Muscle layer of duodenum (tissue), 2 donors: ENCODE measurements at regions not wholly inside any gene's neighbourhood (a gene's known extent, or its start where the extent isn't known, plus 50 kb on each side); places are given as distances from the start of the nearest gene placed in this dataset.
"Not testable (repeated sequence)": the region's sequence is repeated elsewhere in the genome, so short reads cannot be mapped to it uniquely, and the experiment has no call there.

Source experiments
- H3K27ac ChIP-seq: one replicate; pipeline ENCODE4 v1.7.0; 2013; ENCODE audit warnings: mild to moderate bottlenecking, low read length
- H3K27me3 ChIP-seq: one replicate; pipeline ENCODE4 v1.7.0; 2013; ENCODE audit warnings: low read depth, mild to moderate bottlenecking, control low read depth, low read length
- H3K36me3 ChIP-seq, 2 donors: one replicate each; pipeline ENCODE4 v1.7.0; 2013; ENCODE audit warnings: low read length in 2 of 2, control low read depth in 1 of 2, mild to moderate bottlenecking in 1 of 2; ENCODE audit not compliant: insufficient read depth in 2 of 2, control insufficient read depth in 1 of 2
- H3K4me1 ChIP-seq, 2 donors: one replicate each; pipeline ENCODE4 v1.7.0; 2013; ENCODE audit warnings: low read length in 2 of 2, mild to moderate bottlenecking in 2 of 2, control low read depth in 1 of 2, moderate library complexity in 1 of 2; ENCODE audit not compliant: insufficient read depth in 2 of 2, control insufficient read depth in 1 of 2
- H3K4me3 ChIP-seq, 2 donors: one replicate each; pipeline ENCODE4 v1.7.0; 2013; ENCODE audit warnings: low read length in 2 of 2, low read depth in 1 of 2, mild to moderate bottlenecking in 1 of 2
- H3K9me3 ChIP-seq, 2 donors: one replicate each; pipeline ENCODE4 v1.7.0; 2013; ENCODE audit warnings: low read length in 2 of 2, control low read depth in 1 of 2, mild to moderate bottlenecking in 1 of 2; ENCODE audit not compliant: control insufficient read depth in 1 of 2
- donor health status: healthy.

DNA sequence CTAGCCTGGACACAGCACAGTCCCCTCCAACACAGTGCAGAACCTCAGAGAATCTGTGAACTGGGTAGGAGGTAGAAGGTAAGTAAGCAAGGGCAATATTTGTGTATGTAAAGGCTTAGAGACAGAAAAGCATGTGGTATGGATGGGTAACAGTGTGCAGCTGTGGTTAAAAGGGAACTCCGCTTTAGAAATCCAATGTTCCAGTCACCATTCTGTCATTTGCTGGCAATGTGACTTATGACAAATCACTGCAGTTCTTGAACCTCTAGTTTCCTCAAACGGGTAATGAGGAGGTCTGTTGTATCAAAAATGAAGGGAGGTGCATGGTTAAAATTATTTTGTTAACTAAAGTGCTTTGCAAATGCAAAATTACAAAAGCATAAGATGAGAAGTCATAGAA, 125.5 kb upstream of the IFNE start:
- H3K36me3 ChIP-seq, result no peaks in the 10 kb centered on the region
- H3K9me3 ChIP-seq, result peaks cover 0 to 4% of the 10 kb centered on the region in 2 donors
- H3K4me3 ChIP-seq, result no peak overlapping the region
- H3K27me3 ChIP-seq, result peaks cover 3% of the 10 kb centered on the region
- no peaks in the 10 kb centered on the region for H3K4me1 ChIP-seq
- H3K27ac ChIP-seq, result no peak overlapping the region

DNA sequence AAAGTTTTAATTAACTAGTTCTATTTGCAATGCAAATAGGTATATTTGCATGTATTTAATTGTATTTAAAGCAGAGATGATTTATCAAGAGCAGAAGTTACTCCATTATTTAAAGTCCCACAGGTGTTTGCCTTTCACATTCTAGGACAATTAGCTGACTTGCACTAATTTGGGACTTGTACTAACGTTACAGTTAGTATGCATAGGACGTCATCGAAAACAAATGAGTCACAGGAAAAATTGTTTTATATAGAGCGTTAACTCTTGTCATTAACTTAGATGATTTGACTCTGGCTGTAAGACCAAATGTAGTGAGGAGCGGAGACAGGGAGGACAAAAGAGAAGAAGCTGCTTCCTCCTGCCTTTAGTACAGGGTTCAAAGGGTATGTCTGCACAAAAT, 126.1 kb upstream of the IFNE start:
- H3K27me3 ChIP-seq, result peaks cover 3% of the 10 kb centered on the region
- H3K27ac ChIP-seq, result no peak overlapping the region

DNA sequence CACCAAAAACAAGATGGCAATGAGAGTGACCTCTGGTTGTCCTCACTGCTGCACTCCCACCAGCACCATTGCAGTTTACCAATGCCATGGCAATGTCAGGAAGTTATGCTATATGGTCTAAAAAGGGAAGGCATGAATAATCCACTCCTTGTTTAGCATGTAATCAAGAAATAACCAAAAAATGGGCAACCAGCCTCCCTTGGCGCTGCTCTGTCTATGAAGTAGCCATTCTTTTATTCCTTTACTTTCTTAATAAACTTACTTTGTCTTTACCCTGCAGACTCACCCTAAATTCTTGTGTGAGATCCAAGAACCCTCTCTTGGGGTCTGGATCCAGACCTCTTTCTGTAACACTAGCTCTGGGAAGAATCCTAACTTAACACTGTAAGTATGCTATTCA, 127.4 kb upstream of the IFNE start:
- peaks cover 3% of the 10 kb centered on the region for H3K27me3 ChIP-seq
- peaks cover 0 to 4% of the 10 kb centered on the region in 2 donors for H3K9me3 ChIP-seq
- H3K4me1 ChIP-seq, result no peaks in the 10 kb centered on the region
- no peak overlapping the region for H3K4me3 ChIP-seq
- no peak overlapping the region for H3K27ac ChIP-seq
- H3K36me3 ChIP-seq, result no peaks in the 10 kb centered on the region

More for the DNA sequence above, 126.1 kb upstream of the IFNE start:
- Histone ChIP-seq H3K36me3 (no peaks in the 10 kb centered on the region), H3K4me1 (no peaks in the 10 kb centered on the region), H3K9me3 (peaks cover 0 to 4% of the 10 kb centered on the region in 2 donors), H3K4me3 (no peak overlapping the region)

DNA sequence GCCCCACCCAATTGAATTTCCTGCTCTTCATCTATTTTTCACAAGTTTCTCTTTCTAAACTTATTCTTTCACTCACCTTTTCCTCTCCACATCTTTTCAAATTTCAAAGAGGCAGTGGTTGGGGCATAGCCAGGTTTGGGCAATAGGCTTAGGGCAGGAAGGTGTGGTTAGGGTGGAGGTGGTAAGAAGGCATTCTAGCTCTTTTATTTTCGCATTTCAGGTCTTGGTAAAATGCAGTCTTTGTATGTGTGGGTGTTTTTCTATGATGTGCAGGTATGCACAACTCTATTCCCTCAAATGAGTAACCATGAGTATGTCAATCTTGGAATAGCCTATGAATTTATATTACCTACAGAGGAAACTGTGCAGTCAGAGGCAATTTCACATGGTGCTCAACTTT, 129.8 kb upstream of the IFNE start:
- Histone ChIP-seq H3K36me3 (no peaks in the 10 kb centered on the region), H3K27ac (no peak overlapping the region), H3K4me3 (no peak overlapping the region), H3K27me3 (peaks cover 3% of the 10 kb centered on the region), H3K9me3 (peaks cover 0 to 4% of the 10 kb centered on the region in 2 donors), H3K4me1 (no peaks in the 10 kb centered on the region)

DNA sequence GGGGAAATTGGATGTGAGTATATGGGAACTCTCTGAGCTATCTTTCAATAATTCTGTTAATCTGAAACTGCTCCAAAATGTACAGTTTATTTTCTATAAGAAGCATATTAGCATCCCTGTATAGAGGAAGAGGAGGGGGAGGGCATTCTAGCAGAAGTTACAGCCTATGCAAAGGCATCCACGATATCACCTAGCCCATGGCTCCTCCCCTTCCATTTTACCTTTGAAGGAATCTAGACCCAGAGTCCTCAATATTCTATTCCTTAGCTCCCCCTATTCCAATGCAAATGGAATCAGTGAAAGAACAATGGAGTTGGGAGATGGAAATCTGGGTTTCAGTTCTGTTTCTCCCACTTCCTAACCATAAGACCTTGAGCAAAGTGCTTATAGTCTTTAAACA, 132.9 kb upstream of the IFNE start:
- Histone ChIP-seq H3K4me1 (no peaks in the 10 kb centered on the region), H3K27me3 (no peaks in the 10 kb centered on the region)

DNA sequence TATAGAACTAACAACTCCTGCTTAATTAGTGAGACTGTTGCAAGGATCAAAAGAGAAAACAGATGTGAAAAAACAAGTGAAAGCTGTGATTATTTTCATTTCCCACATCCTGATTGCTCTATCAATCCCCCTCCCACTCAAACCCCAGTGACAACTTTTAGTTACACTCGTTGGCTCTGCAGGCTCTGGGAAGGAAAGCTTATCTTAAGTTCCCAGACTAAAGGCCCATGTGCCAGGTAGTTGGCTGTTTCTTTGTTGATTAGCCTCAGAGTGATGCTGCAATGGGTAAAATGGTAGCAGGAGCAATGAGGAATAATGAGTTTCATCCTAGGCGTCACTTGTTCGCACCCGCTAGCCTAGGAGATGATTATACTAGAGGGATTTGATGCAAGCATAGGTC, 133.3 kb upstream of the IFNE start:
- H3K4me3 ChIP-seq, result no peak overlapping the region
- H3K9me3 ChIP-seq, result peaks cover 0 to 4% of the 10 kb centered on the region in 2 donors
- H3K27ac ChIP-seq, result no peak overlapping the region
- no peaks in the 10 kb centered on the region for H3K27me3 ChIP-seq
- H3K36me3 ChIP-seq, result no peaks in the 10 kb centered on the region
- H3K4me1 ChIP-seq, result no peaks in the 10 kb centered on the region

More for the DNA sequence above, 132.9 kb upstream of the IFNE start:
- no peak overlapping the region for H3K4me3 ChIP-seq
- no peak overlapping the region for H3K27ac ChIP-seq
- no peaks in the 10 kb centered on the region for H3K36me3 ChIP-seq
- H3K9me3 ChIP-seq, result peaks cover 0 to 4% of the 10 kb centered on the region in 2 donors

DNA sequence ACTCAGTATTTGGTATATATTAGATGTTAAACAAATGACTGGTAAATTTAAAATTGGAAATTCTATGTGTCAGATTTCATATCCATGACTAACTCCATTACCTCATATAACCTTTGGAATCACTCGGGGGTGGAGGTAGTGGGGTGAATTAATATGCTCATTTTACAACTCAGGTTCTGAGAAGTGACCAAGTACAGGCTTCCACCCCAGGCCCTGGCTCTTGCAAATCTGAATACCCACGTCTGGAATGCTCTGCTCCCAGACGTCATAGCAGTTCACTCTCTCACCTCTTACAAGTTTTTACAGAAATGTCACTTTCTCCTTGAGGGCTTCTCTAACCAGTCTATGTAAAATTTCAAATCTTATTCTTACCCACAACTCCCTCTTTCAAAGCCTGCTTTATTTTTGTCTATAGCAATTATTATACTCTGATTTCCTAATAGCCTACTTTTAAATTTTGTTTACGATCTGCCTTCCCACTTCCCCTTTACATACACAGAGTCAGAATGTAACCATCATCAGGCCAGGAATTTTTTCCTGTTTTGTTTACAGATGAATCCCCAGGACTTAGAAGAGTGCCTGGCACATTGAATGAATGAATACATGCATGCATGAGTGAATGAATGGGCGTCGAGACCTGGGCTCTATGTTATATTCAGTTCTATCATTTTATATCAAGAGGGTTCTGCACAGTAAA, 134.1 kb upstream of the IFNE start:
- Histone ChIP-seq H3K4me1 (no peaks in the 10 kb centered on the region), H3K9me3 (peaks cover 0 to 4% of the 10 kb centered on the region in 2 donors), H3K36me3 (no peaks in the 10 kb centered on the region), H3K27me3 (no peaks in the 10 kb centered on the region), H3K27ac (no peak overlapping the region), H3K4me3 (no peak overlapping the region)

DNA sequence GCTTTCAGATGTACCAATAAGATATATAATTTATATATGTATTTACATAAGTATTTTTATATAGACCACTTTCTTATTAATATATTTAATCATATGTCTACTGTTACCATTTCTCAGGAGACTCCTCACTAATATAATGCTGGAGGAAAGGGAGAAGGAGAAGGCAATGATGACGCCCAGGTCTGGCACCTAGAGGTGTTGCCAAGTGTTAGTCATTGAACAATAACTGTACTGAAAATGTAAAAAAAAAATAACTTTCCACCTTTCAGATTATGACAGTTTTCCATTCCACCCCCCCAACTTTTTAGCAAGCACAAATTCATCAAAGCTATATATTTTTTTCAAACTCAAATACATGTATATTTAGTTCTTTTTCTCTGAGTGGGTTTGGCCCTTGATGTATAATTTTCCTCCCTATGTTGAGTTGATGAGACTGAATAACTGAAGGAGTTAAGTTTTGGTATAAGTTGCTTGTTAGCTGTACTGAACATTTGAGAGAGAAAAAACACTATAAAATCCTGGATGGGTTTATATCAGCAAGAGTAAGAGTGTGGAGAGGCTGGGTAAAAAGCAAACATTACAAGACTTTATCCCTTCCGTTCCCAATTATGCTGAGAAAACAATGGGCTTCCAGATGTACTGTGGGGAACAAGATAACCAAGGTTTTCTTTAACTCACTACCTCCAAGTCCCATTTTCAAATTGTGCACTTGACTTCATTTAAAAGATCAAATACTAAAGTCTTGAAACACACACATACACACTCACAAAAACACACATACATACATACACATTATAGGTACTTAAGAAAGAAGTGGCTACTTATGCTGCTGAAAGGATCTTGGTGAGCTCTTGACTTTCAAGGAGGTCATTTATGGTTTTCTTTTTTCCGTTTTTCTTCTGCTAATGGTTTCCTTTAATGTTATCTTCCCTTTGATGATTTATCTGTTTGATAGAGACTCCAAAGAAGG, 142.8 kb upstream of the IFNE start:
- H3K27me3 ChIP-seq, result no peaks in the 10 kb centered on the region
- H3K4me3 ChIP-seq, result no peak overlapping the region
- peaks cover 0 to 10% of the 10 kb centered on the region in 2 donors for H3K9me3 ChIP-seq
- no peak overlapping the region for H3K27ac ChIP-seq
- no peaks in the 10 kb centered on the region for H3K4me1 ChIP-seq
- no peaks in the 10 kb centered on the region for H3K36me3 ChIP-seq

DNA sequence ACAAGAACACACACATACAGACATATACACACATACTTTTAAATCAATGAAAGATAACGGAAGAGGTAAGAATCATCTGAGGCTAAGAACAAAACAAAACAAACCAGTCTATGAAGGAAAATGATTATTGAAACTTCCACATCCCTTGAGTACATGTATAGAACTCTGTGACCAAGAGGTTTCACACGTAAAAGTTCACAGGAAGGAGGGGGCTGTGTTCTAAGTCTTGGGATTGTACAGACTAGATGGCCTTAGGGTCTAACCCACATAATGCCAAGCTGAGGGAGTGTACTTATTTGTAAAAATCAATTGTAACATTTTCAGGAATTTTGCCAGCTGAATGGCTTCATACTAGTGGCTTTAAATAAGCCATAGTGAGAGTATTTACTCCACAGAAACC, 144.4 kb upstream of the IFNE start:
- Histone ChIP-seq H3K36me3 (no peaks in the 10 kb centered on the region), H3K4me1 (no peaks in the 10 kb centered on the region), H3K27ac (no peak overlapping the region), H3K4me3 (no peak overlapping the region), H3K9me3 (peaks cover 0 to 10% of the 10 kb centered on the region in 2 donors), H3K27me3 (no peaks in the 10 kb centered on the region)

DNA sequence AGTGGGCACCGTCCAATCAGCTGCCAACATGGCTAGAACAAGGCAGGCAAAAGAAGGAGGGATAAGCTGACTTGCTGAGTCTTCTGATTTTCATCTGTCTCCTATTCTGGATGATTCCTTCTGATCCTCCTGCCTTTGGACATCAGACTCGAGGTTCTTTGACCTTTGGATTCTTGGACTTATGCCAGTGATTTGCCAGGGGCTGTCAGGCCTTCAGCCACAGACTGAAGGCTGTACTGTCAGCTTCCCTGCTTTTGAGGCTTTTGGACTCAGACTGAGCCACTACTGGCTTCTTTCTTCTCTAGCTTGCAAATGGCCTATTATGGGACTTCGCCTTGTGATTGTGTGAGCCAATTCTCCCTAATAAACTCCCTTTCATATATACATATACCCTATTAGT, 146.8 kb upstream of the IFNE start:
- not testable (repeated sequence) for H3K4me1 ChIP-seq, H3K27me3 ChIP-seq, H3K27ac ChIP-seq, H3K36me3 ChIP-seq, H3K4me3 ChIP-seq
- peaks cover 0 to 10% of the 10 kb centered on the region in 2 donors for H3K9me3 ChIP-seq

DNA sequence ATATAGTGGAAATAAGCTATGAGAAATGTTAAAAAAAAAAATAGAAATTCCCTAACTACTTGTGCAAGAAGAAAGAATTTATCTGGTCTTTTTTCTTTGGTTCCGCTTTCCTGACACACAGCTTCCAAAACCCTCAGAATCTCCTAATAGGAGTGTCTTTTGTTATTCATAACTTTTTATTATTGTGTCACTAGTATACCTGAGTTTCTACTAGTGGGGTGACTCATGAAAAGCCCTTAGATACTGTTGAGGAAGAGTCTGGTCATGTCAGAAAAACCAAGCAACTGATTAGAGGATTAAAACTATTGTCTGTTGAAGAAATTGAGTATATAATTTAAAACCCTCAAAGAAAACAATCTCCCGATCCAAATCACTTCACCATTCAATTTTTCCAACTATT, 152.8 kb upstream of the IFNE start:
- no peaks in the 10 kb centered on the region for H3K27me3 ChIP-seq
- no peak overlapping the region for H3K27ac ChIP-seq
- no peak overlapping the region for H3K4me3 ChIP-seq
- H3K4me1 ChIP-seq, result no peaks in the 10 kb centered on the region
- no peaks in the 10 kb centered on the region for H3K36me3 ChIP-seq
- no peaks in the 10 kb centered on the region for H3K9me3 ChIP-seq
